ENCODE measurements at regions not wholly inside any gene's neighbourhood (a gene's known extent, or its start where the extent isn't known, plus 50 kb on each side); places are given as distances from the start of the nearest gene placed in this dataset.
"Not testable (repeated sequence)": the region's sequence is repeated elsewhere in the genome, so short reads cannot be mapped to it uniquely, and the experiment has no call there.

- Histone ChIP-seq H3K36me3 (ENCODE audit: control insufficient read depth, insufficient read depth, low read length) (no peaks in the 10 kb centered on the region), H3K4me3 (ENCODE audit: low read length) (no peak overlapping the region)
- DNase-seq (ENCODE audit: low read depth, low spot score), result no peak
Measured at GRCh38 chr2:168320267-168320666, 72.9 kb upstream of the STK39 start.

GRCh38 chr2:168322325-168323007, 75.1 kb upstream of the STK39 start:
- H3K9me3 ChIP-seq (ENCODE audit: control insufficient read depth, insufficient read depth, low read length), result no peaks in the 10 kb centered on the region
- no peaks in the 10 kb centered on the region for H3K27me3 ChIP-seq (ENCODE audit: control insufficient read depth, insufficient read depth, low read length)
- H3K27ac ChIP-seq (ENCODE audit: low read length), result no peak overlapping the region
- H3K4me3 ChIP-seq (ENCODE audit: low read length), result no peak overlapping the region
- 100% methylated on average over 1 of the region's 3 CpGs for WGBS (ENCODE audit: insufficient coverage, insufficient read length)
- H3K36me3 ChIP-seq (ENCODE audit: control insufficient read depth, insufficient read depth, low read length), result no peaks in the 10 kb centered on the region
- H3K4me1 ChIP-seq (ENCODE audit: control insufficient read depth, insufficient read depth, low read length), result no peaks in the 10 kb centered on the region; the same call in 1 of the 2 replicates
- no peak for DNase-seq (ENCODE audit: low read depth, low spot score)

More at GRCh38 chr2:168320267-168320666, 72.9 kb upstream of the STK39 start:
- no peak overlapping the region for H3K27ac ChIP-seq (ENCODE audit: low read length)
- no peaks in the 10 kb centered on the region; the same call in 1 of the 2 replicates for H3K4me1 ChIP-seq (ENCODE audit: control insufficient read depth, insufficient read depth, low read length)
- no peaks in the 10 kb centered on the region for H3K27me3 ChIP-seq (ENCODE audit: control insufficient read depth, insufficient read depth, low read length)
- H3K9me3 ChIP-seq (ENCODE audit: control insufficient read depth, insufficient read depth, low read length), result no peaks in the 10 kb centered on the region

DNA sequence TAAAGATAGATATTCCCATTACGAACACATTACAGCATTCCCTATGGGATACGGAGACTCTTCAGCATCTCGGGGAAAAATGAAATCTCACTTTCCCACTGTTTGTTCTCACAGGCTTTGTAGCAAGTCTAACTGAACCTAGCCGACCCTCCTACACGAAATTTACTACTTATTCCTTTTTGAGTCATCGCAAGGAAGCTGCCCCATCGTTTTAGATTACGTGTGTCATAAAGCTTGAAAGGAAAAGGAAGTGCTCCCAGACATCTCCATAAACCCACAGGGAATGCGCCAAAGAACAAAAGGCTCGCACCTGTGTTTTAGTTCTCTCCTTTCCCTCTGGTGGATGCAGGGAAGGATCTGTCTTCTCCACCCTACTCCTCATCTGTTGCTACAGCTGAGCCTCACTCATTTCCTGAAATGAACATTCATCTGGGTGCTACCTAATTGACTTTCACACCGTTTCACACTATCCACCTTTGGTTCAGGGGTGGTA, 76.2 kb upstream of the STK39 start:
- no peak for DNase-seq (ENCODE audit: low read depth, low spot score)
- no CpG with 5 or more reads among the region's 11 CpGs for WGBS (ENCODE audit: insufficient coverage, insufficient read length)
- Histone ChIP-seq H3K27ac (ENCODE audit: low read length) (no peak overlapping the region), H3K4me1 (ENCODE audit: control insufficient read depth, insufficient read depth, low read length) (no peaks in the 10 kb centered on the region; the same call in 1 of the 2 replicates), H3K27me3 (ENCODE audit: control insufficient read depth, insufficient read depth, low read length) (no peaks in the 10 kb centered on the region), H3K9me3 (ENCODE audit: control insufficient read depth, insufficient read depth, low read length) (no peaks in the 10 kb centered on the region), H3K36me3 (ENCODE audit: control insufficient read depth, insufficient read depth, low read length) (no peaks in the 10 kb centered on the region), H3K4me3 (ENCODE audit: low read length) (no peak overlapping the region)

DNA sequence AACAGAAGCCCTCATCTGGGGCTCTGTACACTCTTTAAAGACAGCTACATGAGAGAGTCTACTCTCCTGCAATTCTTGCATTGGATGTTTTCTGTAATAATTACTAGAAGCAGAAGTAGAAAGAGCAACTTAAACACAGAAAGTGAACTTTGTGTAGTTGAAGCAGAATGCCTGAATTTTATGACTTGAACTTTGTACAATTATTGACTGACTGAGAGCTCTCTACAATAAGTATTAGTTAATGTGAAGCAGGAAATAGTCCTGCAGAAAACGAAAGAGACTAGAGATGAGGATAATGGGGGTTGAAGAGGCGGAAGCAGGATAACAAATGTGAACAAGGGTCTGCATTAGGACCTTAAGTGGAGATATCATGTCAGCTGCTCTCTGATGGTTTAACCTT, 79.2 kb upstream of the STK39 start:
- WGBS (ENCODE audit: insufficient coverage, insufficient read length), result no CpG with 5 or more reads among the region's 2 CpGs

GRCh38 chr2:168327328-168327727, 79.9 kb upstream of the STK39 start:
- no peak for DNase-seq (ENCODE audit: low read depth, low spot score)
- Histone ChIP-seq H3K9me3 (ENCODE audit: control insufficient read depth, insufficient read depth, low read length) (no peaks in the 10 kb centered on the region), H3K27ac (ENCODE audit: low read length) (no peak overlapping the region), H3K36me3 (ENCODE audit: control insufficient read depth, insufficient read depth, low read length) (no peaks in the 10 kb centered on the region), H3K27me3 (ENCODE audit: control insufficient read depth, insufficient read depth, low read length) (no peaks in the 10 kb centered on the region), H3K4me1 (ENCODE audit: control insufficient read depth, insufficient read depth, low read length) (no peaks in the 10 kb centered on the region; the same call in 1 of the 2 replicates), H3K4me3 (ENCODE audit: low read length) (no peak overlapping the region)
- WGBS (ENCODE audit: insufficient coverage, insufficient read length), result no CpG with 5 or more reads among the region's 3 CpGs

More for the DNA sequence above, 79.2 kb upstream of the STK39 start:
- no peaks in the 10 kb centered on the region for H3K27me3 ChIP-seq (ENCODE audit: control insufficient read depth, insufficient read depth, low read length)
- DNase-seq (ENCODE audit: low read depth, low spot score), result no peak
- H3K4me1 ChIP-seq (ENCODE audit: control insufficient read depth, insufficient read depth, low read length), result no peaks in the 10 kb centered on the region; the same call in 1 of the 2 replicates
- no peaks in the 10 kb centered on the region for H3K36me3 ChIP-seq (ENCODE audit: control insufficient read depth, insufficient read depth, low read length)
- no peak overlapping the region for H3K4me3 ChIP-seq (ENCODE audit: low read length)
- no peak overlapping the region for H3K27ac ChIP-seq (ENCODE audit: low read length)
- no peaks in the 10 kb centered on the region for H3K9me3 ChIP-seq (ENCODE audit: control insufficient read depth, insufficient read depth, low read length)

DNA sequence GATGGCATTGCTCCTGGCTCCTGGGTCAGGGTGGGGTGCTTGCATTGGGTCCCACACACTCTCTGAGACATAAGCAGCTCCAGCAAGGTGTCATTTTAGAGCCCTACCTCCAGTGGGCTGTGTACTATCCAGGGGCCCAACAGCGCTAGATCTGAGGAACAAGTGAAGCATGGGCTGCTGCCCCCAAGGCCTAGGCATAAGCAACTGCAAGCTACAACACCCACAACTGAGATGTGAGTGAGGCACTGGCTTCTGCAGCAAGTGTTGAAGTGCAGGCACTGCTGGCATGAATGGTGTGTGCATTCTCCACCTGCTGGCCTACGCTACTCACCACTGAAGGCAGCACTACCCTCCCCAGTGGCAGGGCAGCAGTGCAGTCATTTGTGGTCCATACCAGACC, 81.0 kb upstream of the STK39 start:
- DNase-seq (ENCODE audit: low read depth, low spot score), result no peak
- no CpG with 5 or more reads among the region's 2 CpGs for WGBS (ENCODE audit: insufficient coverage, insufficient read length)

GRCh38 chr2:168330624-168331423, 83.4 kb upstream of the STK39 start:
- no peaks in the 10 kb centered on the region for H3K36me3 ChIP-seq (ENCODE audit: control insufficient read depth, insufficient read depth, low read length)
- no peak overlapping the region for H3K27ac ChIP-seq (ENCODE audit: low read length)
- no peaks in the 10 kb centered on the region for H3K4me1 ChIP-seq (ENCODE audit: control insufficient read depth, insufficient read depth, low read length)
- no peak overlapping the region for H3K4me3 ChIP-seq (ENCODE audit: low read length)
- no peaks in the 10 kb centered on the region for H3K9me3 ChIP-seq (ENCODE audit: control insufficient read depth, insufficient read depth, low read length)
- H3K27me3 ChIP-seq (ENCODE audit: control insufficient read depth, insufficient read depth, low read length), result no peaks in the 10 kb centered on the region
- no peak for DNase-seq (ENCODE audit: low read depth, low spot score)

More for the DNA sequence above, 81.0 kb upstream of the STK39 start:
- Histone ChIP-seq H3K27me3 (ENCODE audit: control insufficient read depth, insufficient read depth, low read length) (no peaks in the 10 kb centered on the region), H3K9me3 (ENCODE audit: control insufficient read depth, insufficient read depth, low read length) (no peaks in the 10 kb centered on the region), H3K4me1 (ENCODE audit: control insufficient read depth, insufficient read depth, low read length) (no peaks in the 10 kb centered on the region; the same call in 1 of the 2 replicates), H3K4me3 (ENCODE audit: low read length) (no peak overlapping the region), H3K27ac (ENCODE audit: low read length) (no peak overlapping the region), H3K36me3 (ENCODE audit: control insufficient read depth, insufficient read depth, low read length) (no peaks in the 10 kb centered on the region)

DNA sequence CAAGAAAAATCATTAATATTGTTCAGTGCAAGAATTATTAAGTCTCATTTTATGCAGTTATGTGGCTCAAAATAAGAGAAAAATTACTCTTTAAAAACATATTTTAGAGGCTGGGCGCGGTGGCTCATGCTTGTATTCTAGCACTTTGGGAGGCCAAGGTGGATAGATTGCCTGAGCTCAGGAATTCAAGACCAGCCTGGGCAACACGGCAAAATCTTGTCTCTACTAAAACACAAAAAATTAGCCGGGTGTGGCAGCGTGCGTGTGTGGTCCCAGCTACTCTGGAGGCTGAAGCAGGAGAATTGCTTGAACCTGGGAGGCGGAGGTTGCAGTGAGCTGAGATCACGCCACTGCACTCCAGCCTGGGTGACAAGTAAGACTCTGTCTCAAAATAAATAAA, 87.9 kb upstream of the STK39 start:
- not testable (repeated sequence) for H3K9me3 ChIP-seq (ENCODE audit: control insufficient read depth, insufficient read depth, low read length); DNase-seq (ENCODE audit: low read depth, low spot score); H3K27ac ChIP-seq (ENCODE audit: low read length); H3K4me1 ChIP-seq (ENCODE audit: control insufficient read depth, insufficient read depth, low read length); H3K36me3 ChIP-seq (ENCODE audit: control insufficient read depth, insufficient read depth, low read length); H3K27me3 ChIP-seq (ENCODE audit: control insufficient read depth, insufficient read depth, low read length); H3K4me3 ChIP-seq (ENCODE audit: low read length)
- no CpG with 5 or more reads among the region's 8 CpGs for WGBS (ENCODE audit: insufficient coverage, insufficient read length)

DNA sequence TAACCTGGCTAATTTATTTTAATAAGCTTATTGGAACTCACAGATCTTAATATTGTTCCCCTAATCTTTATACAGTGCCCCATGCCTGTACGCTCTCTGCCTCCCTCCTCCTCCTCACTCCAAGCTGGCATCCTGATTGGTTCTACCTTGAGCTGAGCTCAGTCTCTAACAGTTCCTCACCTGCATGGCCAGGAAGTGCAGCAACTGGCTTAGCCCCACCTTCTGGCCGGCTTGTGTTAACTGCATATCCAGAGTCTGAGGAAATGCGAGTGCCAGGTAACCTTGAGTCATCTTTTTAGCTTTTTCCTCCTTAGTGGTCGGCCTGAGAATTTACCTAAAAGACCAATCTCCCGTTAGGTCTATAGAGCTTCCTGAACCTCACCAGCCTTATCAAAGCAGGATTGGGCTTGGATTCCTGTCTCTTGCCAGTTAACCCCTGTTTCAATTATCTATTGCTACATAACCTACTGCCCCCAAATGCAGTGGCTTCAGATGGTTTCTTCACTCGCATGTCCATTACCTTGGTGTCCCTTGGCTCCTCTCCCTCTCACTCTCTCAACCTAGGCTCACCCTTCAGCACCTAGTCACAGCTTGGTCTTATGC, 89.5 kb upstream of the STK39 start:
- no peaks in the 10 kb centered on the region for H3K27me3 ChIP-seq (ENCODE audit: control insufficient read depth, insufficient read depth, low read length)
- no peaks in the 10 kb centered on the region for H3K36me3 ChIP-seq (ENCODE audit: control insufficient read depth, insufficient read depth, low read length)
- DNase-seq (ENCODE audit: low read depth, low spot score), result peak; percentile 77
- peaks cover 3% of the 10 kb centered on the region; the same call in 1 of the 2 replicates for H3K4me1 ChIP-seq (ENCODE audit: control insufficient read depth, insufficient read depth, low read length)
- no peak overlapping the region for H3K27ac ChIP-seq (ENCODE audit: low read length)
- no peak overlapping the region for H3K4me3 ChIP-seq (ENCODE audit: low read length)
- WGBS (ENCODE audit: insufficient coverage, insufficient read length), result no CpG with 5 or more reads among the region's 6 CpGs
- no peaks in the 10 kb centered on the region for H3K9me3 ChIP-seq (ENCODE audit: control insufficient read depth, insufficient read depth, low read length)

DNA sequence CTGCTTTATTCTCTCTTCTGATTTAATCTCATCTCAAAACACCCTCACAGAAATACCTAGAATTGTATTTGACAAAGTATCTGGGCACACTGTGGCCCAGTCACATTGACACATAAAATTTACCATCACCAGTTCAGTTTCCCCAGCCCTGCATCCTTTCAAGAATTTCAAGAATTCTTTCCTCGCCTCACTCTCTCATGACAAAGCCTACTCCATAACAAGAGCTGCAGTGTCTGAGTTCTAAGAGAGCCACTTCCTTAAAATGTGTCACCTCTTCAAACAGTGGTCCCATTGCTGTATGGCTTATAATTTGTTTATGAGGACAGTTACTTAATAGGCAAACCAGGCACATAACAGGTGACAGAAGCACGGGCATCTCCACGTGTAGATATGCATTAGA, 90.9 kb upstream of the STK39 start:
- no peaks in the 10 kb centered on the region for H3K9me3 ChIP-seq (ENCODE audit: control insufficient read depth, insufficient read depth, low read length)
- no peak for DNase-seq (ENCODE audit: low read depth, low spot score)
- no peak overlapping the region for H3K4me3 ChIP-seq (ENCODE audit: low read length)
- no peak overlapping the region for H3K27ac ChIP-seq (ENCODE audit: low read length)
- WGBS (ENCODE audit: insufficient coverage, insufficient read length), result no CpG with 5 or more reads among the region's 3 CpGs
- no peaks in the 10 kb centered on the region for H3K36me3 ChIP-seq (ENCODE audit: control insufficient read depth, insufficient read depth, low read length)
- peaks cover 3% of the 10 kb centered on the region; the same call in 1 of the 2 replicates for H3K4me1 ChIP-seq (ENCODE audit: control insufficient read depth, insufficient read depth, low read length)
- H3K27me3 ChIP-seq (ENCODE audit: control insufficient read depth, insufficient read depth, low read length), result no peaks in the 10 kb centered on the region
